ENCODE measurements at regions not wholly inside any gene's neighbourhood (a gene's known extent, or its start where the extent isn't known, plus 50 kb on each side); places are given as distances from the start of the nearest gene placed in this dataset.

DNA sequence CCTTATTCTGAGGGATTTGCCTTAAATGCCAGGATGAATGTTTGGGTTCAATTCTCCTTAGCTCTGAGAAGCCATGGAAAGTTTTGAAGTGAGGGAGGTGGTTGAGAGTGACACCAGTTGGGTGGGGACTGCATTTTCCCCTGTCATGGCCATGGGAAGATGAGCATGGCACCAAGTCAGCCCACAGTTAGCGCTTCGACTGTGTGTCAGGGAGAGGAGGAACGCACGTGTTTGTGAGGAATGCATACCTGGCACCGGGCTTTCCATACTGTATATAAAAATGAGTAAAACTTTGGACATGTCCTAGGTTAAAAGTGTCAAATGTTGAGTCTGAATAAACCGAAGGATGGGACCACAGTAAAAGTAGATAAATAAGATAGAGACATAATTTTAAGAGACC is 187.5 kb upstream of the KL start:
- Histone ChIP-seq H3K27me3 (no peaks in the 10 kb centered on the region), H3K27ac (no peak overlapping the region), H3K36me3 (no peaks in the 10 kb centered on the region), H3K4me3 (no peak overlapping the region), H3K9me3 (peaks cover 0 to 6% of the 10 kb centered on the region in 2 donors), H3K4me1 (no peaks in the 10 kb centered on the region)
- DNase-seq (no peak), ATAC-seq (no peak)
- intact Hi-C loops (cut with DNase I): no loop called here
- TF ChIP-seq, protein P1, sequence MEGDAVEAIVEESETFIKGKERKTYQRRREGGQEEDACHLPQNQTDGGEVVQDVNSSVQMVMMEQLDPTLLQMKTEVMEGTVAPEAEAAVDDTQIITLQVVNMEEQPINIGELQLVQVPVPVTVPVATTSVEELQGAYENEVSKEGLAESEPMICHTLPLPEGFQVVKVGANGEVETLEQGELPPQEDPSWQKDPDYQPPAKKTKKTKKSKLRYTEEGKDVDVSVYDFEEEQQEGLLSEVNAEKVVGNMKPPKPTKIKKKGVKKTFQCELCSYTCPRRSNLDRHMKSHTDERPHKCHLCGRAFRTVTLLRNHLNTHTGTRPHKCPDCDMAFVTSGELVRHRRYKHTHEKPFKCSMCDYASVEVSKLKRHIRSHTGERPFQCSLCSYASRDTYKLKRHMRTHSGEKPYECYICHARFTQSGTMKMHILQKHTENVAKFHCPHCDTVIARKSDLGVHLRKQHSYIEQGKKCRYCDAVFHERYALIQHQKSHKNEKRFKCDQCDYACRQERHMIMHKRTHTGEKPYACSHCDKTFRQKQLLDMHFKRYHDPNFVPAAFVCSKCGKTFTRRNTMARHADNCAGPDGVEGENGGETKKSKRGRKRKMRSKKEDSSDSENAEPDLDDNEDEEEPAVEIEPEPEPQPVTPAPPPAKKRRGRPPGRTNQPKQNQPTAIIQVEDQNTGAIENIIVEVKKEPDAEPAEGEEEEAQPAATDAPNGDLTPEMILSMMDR (IDR thresholded peaks at IDR 0.05): no peak

DNA sequence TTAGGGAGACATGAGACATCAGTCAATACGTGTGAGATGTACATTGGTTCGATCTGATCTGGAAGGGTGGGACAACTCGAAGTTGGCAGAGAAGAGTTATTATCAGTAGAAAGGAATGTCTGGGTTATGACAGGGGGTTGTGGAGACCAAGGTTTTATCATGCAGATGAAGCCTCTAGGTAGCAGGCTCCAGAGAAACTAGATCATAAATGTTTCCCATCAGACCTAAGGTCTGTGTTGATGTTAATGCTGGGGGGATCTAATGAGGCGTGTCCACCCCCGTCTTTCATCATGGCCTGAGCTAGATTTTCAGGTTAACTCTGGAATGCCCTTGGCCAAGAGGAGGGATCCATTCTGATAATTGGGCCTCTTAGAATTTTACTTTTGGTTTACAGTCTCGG is 187.0 kb upstream of the KL start:
- no peaks in the 10 kb centered on the region for H3K36me3 ChIP-seq
- no peaks in the 10 kb centered on the region for H3K4me1 ChIP-seq
- TF ChIP-seq, protein P1 (IDR thresholded peaks at IDR 0.05): no peak
- no peak overlapping the region for H3K27ac ChIP-seq
- H3K4me3 ChIP-seq: no peak overlapping the region
- no peak for ATAC-seq
- intact Hi-C loops (cut with DNase I): no loop called here
- H3K27me3 ChIP-seq: no peaks in the 10 kb centered on the region
- no peak for DNase-seq
- H3K9me3 ChIP-seq: peaks cover 0 to 6% of the 10 kb centered on the region in 2 donors

DNA sequence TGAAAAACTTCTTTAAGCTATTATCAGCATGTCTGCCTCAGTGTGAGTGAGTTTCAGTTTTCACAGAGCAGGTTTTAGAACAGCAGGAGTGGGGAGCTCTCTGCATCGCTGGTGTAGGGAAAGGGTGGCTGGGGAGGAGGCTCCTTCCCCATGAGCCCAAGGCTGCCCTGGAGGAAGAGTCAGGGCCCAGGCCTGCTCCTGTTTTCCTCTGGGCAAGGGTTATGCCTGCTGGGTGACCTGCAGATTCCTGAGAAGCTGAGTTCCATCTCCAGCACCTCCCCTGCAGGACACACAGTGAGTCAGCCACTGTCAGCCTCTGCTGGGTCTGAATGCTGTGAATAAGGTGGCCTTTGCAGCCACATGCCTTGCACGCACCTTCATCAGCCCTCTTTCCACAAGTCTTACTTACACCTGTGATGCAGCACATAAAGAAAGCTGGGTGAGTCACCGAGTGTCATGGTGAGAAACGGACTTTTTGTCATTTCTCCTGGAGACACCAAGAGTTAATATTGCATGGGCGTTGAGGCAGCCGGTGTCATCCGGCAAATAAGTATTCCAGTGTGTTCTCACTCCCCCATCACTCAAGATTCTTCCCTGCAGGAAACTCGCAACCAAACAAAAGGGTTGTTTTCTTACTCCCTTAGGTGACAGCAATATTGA is 186.4 kb upstream of the KL start:
- no peaks in the 10 kb centered on the region for H3K27me3 ChIP-seq
- no peak overlapping the region for H3K4me3 ChIP-seq
- H3K9me3 ChIP-seq: peaks cover 0 to 6% of the 10 kb centered on the region in 2 donors
- no peaks in the 10 kb centered on the region for H3K36me3 ChIP-seq
- ATAC-seq: no peak
- H3K4me1 ChIP-seq: no peaks in the 10 kb centered on the region
- TF ChIP-seq, protein P1 (IDR thresholded peaks at IDR 0.05): no peak
- no peak overlapping the region for H3K27ac ChIP-seq
- no peak for DNase-seq
- intact Hi-C loops (cut with DNase I): no loop called here

DNA sequence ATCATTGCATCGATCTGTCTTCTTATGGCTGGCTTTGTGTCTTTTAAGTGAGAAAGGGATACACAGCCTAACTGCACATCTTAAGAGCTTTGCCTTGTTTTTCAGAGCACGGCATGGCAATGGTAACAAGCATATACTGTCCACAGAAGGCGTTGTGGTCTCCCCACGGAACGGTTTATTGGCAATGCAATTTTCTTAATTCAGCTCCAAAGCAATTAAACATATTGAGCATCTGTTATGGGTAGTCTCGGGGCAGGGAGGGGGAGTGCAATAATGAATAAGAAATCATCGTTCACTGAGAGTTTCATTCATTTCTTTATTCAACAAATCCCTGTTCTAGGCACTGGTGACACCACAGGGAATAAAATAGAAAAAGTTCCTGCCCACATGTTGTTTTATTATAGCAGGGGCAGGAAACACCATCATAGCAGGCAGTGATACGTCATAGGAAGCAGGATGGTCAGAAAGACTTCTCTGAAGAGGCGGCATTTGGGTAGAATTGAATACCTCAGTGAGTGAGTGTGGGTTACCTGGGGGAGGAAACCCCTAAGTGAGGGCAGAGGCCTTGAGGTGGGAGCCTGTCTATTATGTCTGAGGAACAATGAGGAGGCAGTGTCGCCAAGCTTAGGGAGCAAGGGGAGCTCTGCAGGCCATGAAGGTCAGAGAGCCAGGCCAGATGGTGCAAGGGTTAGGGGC is 185.7 kb upstream of the KL start:
- intact Hi-C loops (cut with DNase I): no loop called here
- DNase-seq (no peak), ATAC-seq (no peak)
- TF ChIP-seq, protein P1 (IDR thresholded peaks at IDR 0.05): no peak
- Histone ChIP-seq H3K4me3 (no peak overlapping the region), H3K27me3 (no peaks in the 10 kb centered on the region), H3K4me1 (no peaks in the 10 kb centered on the region), H3K9me3 (peaks cover 0 to 6% of the 10 kb centered on the region in 2 donors), H3K27ac (no peak overlapping the region), H3K36me3 (no peaks in the 10 kb centered on the region)

DNA sequence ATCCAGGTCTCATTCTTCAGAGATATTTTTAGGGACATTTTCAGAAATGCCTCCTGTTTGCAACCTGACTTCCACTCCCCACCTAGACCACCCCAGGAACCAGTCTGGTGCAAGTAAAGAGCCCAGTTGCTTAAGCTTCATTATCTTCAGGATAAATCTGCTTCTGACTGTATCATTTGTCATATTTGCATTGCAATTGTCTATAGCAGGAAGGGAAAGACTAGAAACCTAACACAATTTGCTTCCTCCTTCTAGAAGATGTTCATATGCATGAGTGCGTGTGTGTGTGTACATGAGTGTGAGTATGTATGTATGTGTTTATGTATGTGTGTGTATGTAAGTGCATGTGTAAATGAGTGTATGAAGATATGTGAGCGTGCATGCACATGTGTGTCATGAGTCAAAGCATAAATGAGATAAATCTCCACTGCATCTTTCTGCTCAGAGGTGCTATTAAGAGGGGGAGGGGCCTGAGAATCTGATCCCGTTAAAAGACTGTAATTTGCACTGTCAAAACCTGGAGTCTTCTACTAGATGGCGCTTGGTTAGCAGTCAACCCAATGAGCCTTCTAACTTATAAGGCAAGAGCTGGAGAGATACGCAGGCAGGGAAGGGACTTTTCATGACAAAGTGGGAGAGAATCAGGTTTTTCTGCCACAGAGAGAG is 178.8 kb upstream of the KL start:
- DNase-seq (no peak), ATAC-seq (no peak)
- TF ChIP-seq, protein P1 (IDR thresholded peaks at IDR 0.05): no peak
- Histone ChIP-seq H3K27ac (no peak overlapping the region), H3K36me3 (no peaks in the 10 kb centered on the region), H3K9me3 (peaks cover 0 to 6% of the 10 kb centered on the region in 2 donors), H3K4me1 (peaks cover 0 to 7% of the 10 kb centered on the region in 2 donors), H3K4me3 (no peak overlapping the region), H3K27me3 (no peaks in the 10 kb centered on the region)
- intact Hi-C loops (cut with DNase I): no loop called here

All from left lung (tissue), 4 donors.